ENCODE measurements at regions not wholly inside any gene's neighbourhood (a gene's known extent, or its start where the extent isn't known, plus 50 kb on each side); places are given as distances from the start of the nearest gene placed in this dataset.

- DNase-seq (ENCODE audit: low spot score) = no peak
Measured at GRCh38 chr21:34192646-34193285, 119.4 kb downstream of the MRPS6 start.

- DNase-seq (ENCODE audit: low spot score) = no peak
Measured at GRCh38 chr21:34195335-34195734, 122.0 kb downstream of the MRPS6 start.

GRCh38 chr21:34196996-34197395 is 123.6 kb downstream of the MRPS6 start:
- DNase-seq (ENCODE audit: low spot score) = no peak

- DNase-seq (ENCODE audit: low spot score) = no peak
Measured at GRCh38 chr21:34197561-34197960, 124.2 kb downstream of the MRPS6 start.

- no peak for DNase-seq (ENCODE audit: low spot score)
Measured at GRCh38 chr21:34198231-34199120, 125.1 kb downstream of the MRPS6 start.

- no peak for DNase-seq (ENCODE audit: low spot score)
Measured at GRCh38 chr21:34199121-34199910, 125.9 kb downstream of the MRPS6 start.

- no peak for DNase-seq (ENCODE audit: low spot score)
Measured at GRCh38 chr21:34200288-34200905, 127.0 kb downstream of the MRPS6 start.

GRCh38 chr21:34201001-34201400 is 127.6 kb downstream of the MRPS6 start:
- no peak for DNase-seq (ENCODE audit: low spot score)

GRCh38 chr21:34201481-34201858 is 128.1 kb downstream of the MRPS6 start:
- DNase-seq (ENCODE audit: low spot score) = no peak

- DNase-seq (ENCODE audit: low spot score) = no peak
Measured at GRCh38 chr21:34202553-34203372, 129.4 kb downstream of the MRPS6 start.

GRCh38 chr21:34203851-34204420 is 130.6 kb downstream of the MRPS6 start:
- DNase-seq (ENCODE audit: low spot score) = no peak

- no peak for DNase-seq (ENCODE audit: low spot score)
Measured at GRCh38 chr21:34204481-34205439, 131.4 kb downstream of the MRPS6 start.

- no peak for DNase-seq (ENCODE audit: low spot score)
Measured at GRCh38 chr21:34205811-34206571, 132.6 kb downstream of the MRPS6 start.

GRCh38 chr21:34213959-34214358 is 140.6 kb downstream of the MRPS6 start:
- no peak for DNase-seq (ENCODE audit: low spot score)

- no peak for DNase-seq (ENCODE audit: low spot score)
Measured at GRCh38 chr21:34215501-34215900, 142.1 kb downstream of the MRPS6 start.

GRCh38 chr21:34215911-34216717 is 142.7 kb downstream of the MRPS6 start:
- no peak for DNase-seq (ENCODE audit: low spot score)

- DNase-seq (ENCODE audit: low spot score) = no peak
Measured at GRCh38 chr21:34216718-34217032, 143.3 kb downstream of the MRPS6 start.

GRCh38 chr21:34217263-34217662 is 143.9 kb downstream of the MRPS6 start:
- no peak for DNase-seq (ENCODE audit: low spot score)
